Nephron progenitor cell (in vitro differentiated cells): ENCODE measurements at regions not wholly inside any gene's neighbourhood (a gene's known extent, or its start where the extent isn't known, plus 50 kb on each side); places are given as distances from the start of the nearest gene placed in this dataset.

Experiments used
- DNase-seq: peaks from one replicate; pipeline ENCODE4 v3.0.0; 2021
- H3K27ac Mint-ChIP-seq: 2 replicates; pipeline ENCODE4 v1.8.0; 2021; ENCODE audit warnings: mild to moderate bottlenecking, moderate library complexity, mixed read lengths
- H3K27me3 Mint-ChIP-seq: 2 replicates; pipeline ENCODE4 v1.8.0; 2021; ENCODE audit warnings: mild to moderate bottlenecking, low read depth, mixed read lengths; ENCODE audit not compliant: poor library complexity
- H3K36me3 Mint-ChIP-seq: 2 replicates; pipeline ENCODE4 v1.8.0; 2021; ENCODE audit warnings: low read depth, mixed read lengths
- H3K4me1 Mint-ChIP-seq: 2 replicates; pipeline ENCODE4 v1.8.0; 2021; ENCODE audit warnings: mixed read lengths
- H3K4me3 Mint-ChIP-seq: 2 replicates; pipeline ENCODE4 v1.8.0; 2021; ENCODE audit warnings: mild to moderate bottlenecking, moderate library complexity, mixed read lengths
- H3K9me3 Mint-ChIP-seq: 2 replicates; pipeline ENCODE4 v1.8.0; 2021; ENCODE audit warnings: mild to moderate bottlenecking, moderate library complexity, mixed read lengths
- TF ChIP-seq, protein P1 (sequence below): fragments of 200-600 bp; sonication (generic); IDR thresholded peaks from 2 replicates; pipeline ENCODE4 v1.5.0; 2021; ENCODE audit warnings: antibody characterized with exemption

GRCh38 chr17:70855401-70856054 lies 686.2 kb downstream of the KCNJ2 start:
- peak; percentile 32 for DNase-seq
- Mint-ChIP-seq H3K36me3 (peaks cover 11% of the 10 kb centered on the region), H3K4me1 (peaks cover 36% of the 10 kb centered on the region), H3K9me3 (peaks cover 10% of the 10 kb centered on the region), H3K27me3 (peaks cover 1% of the 10 kb centered on the region), H3K27ac (peak overlapping the region; percentile 94), H3K4me3 (no peak overlapping the region)
- TF ChIP-seq, protein P1, sequence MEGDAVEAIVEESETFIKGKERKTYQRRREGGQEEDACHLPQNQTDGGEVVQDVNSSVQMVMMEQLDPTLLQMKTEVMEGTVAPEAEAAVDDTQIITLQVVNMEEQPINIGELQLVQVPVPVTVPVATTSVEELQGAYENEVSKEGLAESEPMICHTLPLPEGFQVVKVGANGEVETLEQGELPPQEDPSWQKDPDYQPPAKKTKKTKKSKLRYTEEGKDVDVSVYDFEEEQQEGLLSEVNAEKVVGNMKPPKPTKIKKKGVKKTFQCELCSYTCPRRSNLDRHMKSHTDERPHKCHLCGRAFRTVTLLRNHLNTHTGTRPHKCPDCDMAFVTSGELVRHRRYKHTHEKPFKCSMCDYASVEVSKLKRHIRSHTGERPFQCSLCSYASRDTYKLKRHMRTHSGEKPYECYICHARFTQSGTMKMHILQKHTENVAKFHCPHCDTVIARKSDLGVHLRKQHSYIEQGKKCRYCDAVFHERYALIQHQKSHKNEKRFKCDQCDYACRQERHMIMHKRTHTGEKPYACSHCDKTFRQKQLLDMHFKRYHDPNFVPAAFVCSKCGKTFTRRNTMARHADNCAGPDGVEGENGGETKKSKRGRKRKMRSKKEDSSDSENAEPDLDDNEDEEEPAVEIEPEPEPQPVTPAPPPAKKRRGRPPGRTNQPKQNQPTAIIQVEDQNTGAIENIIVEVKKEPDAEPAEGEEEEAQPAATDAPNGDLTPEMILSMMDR: no peak

DNA sequence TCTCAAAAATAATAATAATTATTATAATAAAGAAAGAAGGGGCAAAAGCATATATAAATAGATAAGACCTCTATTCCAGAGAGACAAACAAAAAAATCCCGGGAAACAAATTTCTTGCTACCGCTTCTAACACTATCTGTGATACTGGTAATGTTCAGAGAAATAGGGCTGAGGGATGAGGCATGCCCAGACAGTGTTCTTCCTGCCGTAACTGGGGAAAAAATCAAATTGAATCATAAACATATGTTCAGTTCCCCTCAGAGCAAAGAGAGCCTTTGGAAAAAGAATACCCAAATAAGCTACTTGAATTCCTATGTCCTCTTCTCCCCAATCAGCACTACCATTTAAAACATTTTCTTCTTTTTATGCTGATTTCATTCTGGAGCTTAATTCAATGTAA lies 688.0 kb downstream of the KCNJ2 start:
- H3K27ac Mint-ChIP-seq: peak overlapping the region; percentile 66

GRCh38 chr17:70859829-70860228 lies 690.5 kb downstream of the KCNJ2 start:
- no peak overlapping the region for H3K27ac Mint-ChIP-seq
- peaks cover 52% of the 10 kb centered on the region for H3K36me3 Mint-ChIP-seq
- peaks cover 3% of the 10 kb centered on the region for H3K27me3 Mint-ChIP-seq
- H3K4me1 Mint-ChIP-seq: peaks cover 29% of the 10 kb centered on the region
- peaks cover 51% of the 10 kb centered on the region for H3K9me3 Mint-ChIP-seq
- DNase-seq: no peak
- TF ChIP-seq, protein P1: no peak
- no peak overlapping the region for H3K4me3 Mint-ChIP-seq

More for the DNA sequence above, 688.0 kb downstream of the KCNJ2 start:
- DNase-seq: no peak
- H3K9me3 Mint-ChIP-seq: peaks cover 28% of the 10 kb centered on the region
- H3K36me3 Mint-ChIP-seq: peaks cover 28% of the 10 kb centered on the region
- TF ChIP-seq, protein P1: no peak
- H3K4me3 Mint-ChIP-seq: no peak overlapping the region
- peaks cover 3% of the 10 kb centered on the region for H3K27me3 Mint-ChIP-seq
- H3K4me1 Mint-ChIP-seq: peaks cover 36% of the 10 kb centered on the region

DNA sequence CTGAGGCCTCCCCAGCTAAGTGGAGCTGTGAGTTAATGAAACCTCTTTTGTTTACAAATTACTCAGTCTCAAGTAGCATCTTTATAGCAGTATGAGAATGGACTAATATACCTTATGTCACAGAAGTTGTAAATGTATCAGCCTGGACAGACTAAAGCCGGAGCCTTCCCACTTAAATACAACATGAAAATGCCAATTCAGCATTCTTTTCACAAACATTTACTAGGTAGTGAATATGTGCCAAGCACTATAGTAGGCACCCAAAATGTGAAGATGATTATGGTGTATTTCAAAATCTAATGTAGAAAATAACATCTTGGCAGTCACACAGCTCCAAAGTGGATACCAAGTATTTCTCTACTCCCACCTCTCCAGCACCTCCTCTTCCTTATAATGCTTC lies 693.0 kb downstream of the KCNJ2 start:
- Mint-ChIP-seq H3K36me3 (peaks cover 56% of the 10 kb centered on the region), H3K27ac (no peak overlapping the region), H3K9me3 (peaks cover 54% of the 10 kb centered on the region), H3K27me3 (peaks cover 3% of the 10 kb centered on the region), H3K4me3 (no peak overlapping the region), H3K4me1 (peaks cover 29% of the 10 kb centered on the region)
- no peak for DNase-seq
- TF ChIP-seq, protein P1: no peak

- no peak overlapping the region for H3K27ac Mint-ChIP-seq
- peaks cover 3% of the 10 kb centered on the region for H3K27me3 Mint-ChIP-seq
- H3K36me3 Mint-ChIP-seq: peaks cover 56% of the 10 kb centered on the region
- peaks cover 54% of the 10 kb centered on the region for H3K9me3 Mint-ChIP-seq
- no peak overlapping the region for H3K4me3 Mint-ChIP-seq
- TF ChIP-seq, protein P1: no peak
- DNase-seq: no peak
- H3K4me1 Mint-ChIP-seq: peaks cover 43% of the 10 kb centered on the region
Measured at GRCh38 chr17:70863436-70864248, 694.3 kb downstream of the KCNJ2 start.
